ENCODE measurements at regions not wholly inside any gene's neighbourhood (a gene's known extent, or its start where the extent isn't known, plus 50 kb on each side); places are given as distances from the start of the nearest gene placed in this dataset.

DNA sequence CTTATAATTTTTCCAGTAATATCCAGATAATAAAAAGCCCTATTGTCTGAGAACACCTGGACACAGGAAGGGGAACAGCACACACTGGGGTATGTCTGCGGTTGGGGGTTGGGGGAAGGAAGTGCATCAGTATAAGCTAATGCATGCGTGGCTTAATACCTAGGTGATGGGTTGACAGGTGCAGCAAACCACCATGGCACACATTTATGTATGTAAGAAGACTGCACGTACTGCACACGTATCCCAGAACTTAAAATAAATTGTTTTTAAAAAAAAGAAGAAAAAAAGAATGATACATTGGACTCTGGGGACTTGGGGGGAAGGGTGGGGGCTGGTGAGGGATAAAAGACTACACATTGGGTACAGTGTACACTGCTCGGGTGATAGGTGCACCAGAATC is 144.9 kb upstream of the C1orf174 start:
- DNase-seq (ENCODE audit: low read depth, low spot score): no peak

GRCh38 chr1:4045397-4046010 is 145.4 kb upstream of the C1orf174 start:
- no peak for DNase-seq (ENCODE audit: low read depth, low spot score)

- DNase-seq (ENCODE audit: low read depth, low spot score): no peak
Measured at GRCh38 chr1:4046836-4047461, 146.9 kb upstream of the C1orf174 start.

DNA sequence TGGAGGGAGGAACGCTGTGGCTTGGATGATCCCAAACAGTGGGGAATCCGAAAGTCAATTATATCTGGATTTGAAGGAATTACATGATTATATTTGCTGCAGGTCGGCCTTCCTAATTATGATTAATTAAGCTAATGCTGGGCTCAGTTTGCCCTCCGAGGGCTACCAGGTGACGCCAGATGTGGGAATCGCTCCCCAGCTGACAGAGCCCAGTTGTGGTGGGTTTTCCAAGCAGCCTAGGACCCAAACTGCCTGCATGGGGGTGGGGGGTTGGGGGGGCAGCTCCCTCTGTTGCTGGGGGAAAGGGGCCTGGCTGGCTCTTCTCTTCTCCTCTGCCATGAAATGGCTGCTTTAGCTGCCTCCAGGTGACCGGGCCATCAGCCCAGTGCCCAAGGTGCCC is 147.6 kb upstream of the C1orf174 start:
- DNase-seq (ENCODE audit: low read depth, low spot score): no peak

DNA sequence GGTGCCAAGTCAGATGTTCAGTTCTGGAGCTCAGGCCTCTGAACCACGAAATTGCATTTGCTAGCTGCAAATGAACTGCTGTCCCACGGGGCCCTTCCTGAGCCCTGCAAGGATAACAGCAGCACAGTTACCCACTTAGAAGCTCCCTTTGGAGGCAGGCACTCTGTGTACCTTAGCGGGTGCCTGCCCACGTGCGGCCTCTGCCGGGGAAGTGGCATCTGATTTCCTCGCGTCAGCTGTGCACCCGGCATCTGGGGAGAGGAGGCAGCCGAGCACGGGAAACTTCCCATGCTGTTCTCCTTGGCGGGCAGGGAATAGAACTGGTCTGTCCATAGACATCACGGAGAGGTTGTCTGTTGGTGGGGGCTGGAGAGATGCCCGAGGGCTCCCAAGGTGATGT is 148.0 kb upstream of the C1orf174 start:
- no peak for DNase-seq (ENCODE audit: low read depth, low spot score)

DNA sequence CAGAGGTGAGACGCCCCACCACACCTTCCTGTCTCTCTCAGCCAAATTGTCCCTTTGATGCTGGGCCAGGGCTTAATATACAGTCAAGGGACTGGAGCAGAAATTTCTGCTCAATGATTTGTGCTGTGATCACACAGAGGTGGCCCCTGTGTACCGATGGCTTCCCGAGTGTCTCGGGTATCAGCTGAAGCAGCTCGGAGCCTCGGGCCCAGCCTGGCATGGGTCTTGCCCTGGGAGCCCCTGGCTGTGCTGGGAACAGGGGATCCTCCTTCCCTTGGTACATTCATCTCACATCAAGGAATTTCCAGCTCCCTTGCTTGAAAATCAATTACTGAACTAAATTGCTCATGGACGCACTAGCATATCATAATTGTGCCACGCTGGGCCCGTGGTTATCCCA is 148.8 kb upstream of the C1orf174 start:
- DNase-seq (ENCODE audit: low read depth, low spot score): no peak

- no peak for DNase-seq (ENCODE audit: low read depth, low spot score)
Measured at GRCh38 chr1:4050998-4051397, 150.9 kb upstream of the C1orf174 start.

GRCh38 chr1:4052657-4053056 is 152.6 kb upstream of the C1orf174 start:
- DNase-seq (ENCODE audit: low read depth, low spot score): no peak

- no peak for DNase-seq (ENCODE audit: low read depth, low spot score)
Measured at GRCh38 chr1:4053160-4053748, 153.2 kb upstream of the C1orf174 start.

DNA sequence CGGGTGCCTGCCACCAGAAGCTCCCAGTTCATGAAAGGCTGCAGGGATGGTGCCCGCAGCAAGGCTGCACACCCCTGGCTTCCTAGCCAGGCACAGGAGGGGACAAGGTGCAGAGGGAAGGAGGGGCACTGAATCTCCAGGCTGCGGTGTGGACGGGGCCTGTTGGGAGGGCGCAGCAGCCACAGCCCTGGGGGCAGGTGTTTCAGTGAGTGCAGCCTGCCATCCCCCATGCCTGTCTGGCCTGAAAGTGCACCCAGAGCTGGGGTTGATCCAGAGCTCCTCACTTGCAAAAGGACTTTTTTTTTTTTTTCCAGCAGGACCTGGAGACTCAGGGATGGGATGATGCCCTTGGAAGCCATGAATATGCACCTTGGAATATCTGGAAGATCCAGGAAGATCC is 153.7 kb upstream of the C1orf174 start:
- DNase-seq (ENCODE audit: low read depth, low spot score): no peak

- DNase-seq (ENCODE audit: low read depth, low spot score): no peak
Measured at GRCh38 chr1:4055294-4055967, 155.4 kb upstream of the C1orf174 start.

- DNase-seq (ENCODE audit: low read depth, low spot score): no peak
Measured at GRCh38 chr1:4056422-4056821, 156.3 kb upstream of the C1orf174 start.

DNA sequence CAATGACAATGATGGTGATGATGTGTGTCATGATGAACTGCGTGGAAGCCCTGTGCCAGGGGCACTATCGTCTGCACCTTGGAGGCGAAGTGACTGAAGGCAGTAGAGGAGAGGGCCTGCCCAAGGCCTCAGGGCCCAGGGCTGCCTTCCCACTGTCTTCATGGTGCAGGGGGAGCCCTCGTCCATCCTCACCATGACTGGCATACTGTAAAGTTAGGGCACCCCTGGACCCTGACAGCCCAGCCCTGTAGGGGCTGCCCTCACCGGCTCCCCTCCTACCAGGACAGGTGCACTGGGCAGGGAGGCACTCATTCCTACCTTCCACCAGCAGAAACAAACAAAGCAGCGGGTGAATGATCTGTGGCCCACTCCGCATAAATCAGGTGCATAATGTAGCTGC is 156.9 kb upstream of the C1orf174 start:
- no peak for DNase-seq (ENCODE audit: low read depth, low spot score)

GRCh38 chr1:4057603-4058002 is 157.5 kb upstream of the C1orf174 start:
- no peak for DNase-seq (ENCODE audit: low read depth, low spot score)

GRCh38 chr1:4058122-4058521 is 158.1 kb upstream of the C1orf174 start:
- no peak for DNase-seq (ENCODE audit: low read depth, low spot score)

DNA sequence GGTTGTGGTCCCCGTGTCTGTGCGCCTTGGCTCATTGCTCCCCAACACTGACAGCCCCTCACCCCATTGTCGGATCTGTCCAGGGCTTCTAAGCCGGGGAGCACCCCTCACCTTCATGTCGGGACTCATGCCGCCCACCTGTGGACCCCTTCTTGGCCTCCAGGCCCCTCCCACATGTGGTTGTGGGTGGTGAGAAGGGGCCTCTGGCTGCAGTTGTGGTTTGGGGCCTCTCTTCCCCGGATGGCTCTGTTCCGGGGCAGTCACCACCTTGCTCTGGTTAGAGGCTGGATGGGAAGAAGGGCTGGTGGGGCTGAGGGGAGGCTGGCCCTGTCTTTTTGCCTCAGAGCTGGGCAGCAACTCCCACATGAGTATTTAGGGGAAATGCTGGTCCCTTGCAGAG is 158.6 kb upstream of the C1orf174 start:
- no peak for DNase-seq (ENCODE audit: low read depth, low spot score)

DNA sequence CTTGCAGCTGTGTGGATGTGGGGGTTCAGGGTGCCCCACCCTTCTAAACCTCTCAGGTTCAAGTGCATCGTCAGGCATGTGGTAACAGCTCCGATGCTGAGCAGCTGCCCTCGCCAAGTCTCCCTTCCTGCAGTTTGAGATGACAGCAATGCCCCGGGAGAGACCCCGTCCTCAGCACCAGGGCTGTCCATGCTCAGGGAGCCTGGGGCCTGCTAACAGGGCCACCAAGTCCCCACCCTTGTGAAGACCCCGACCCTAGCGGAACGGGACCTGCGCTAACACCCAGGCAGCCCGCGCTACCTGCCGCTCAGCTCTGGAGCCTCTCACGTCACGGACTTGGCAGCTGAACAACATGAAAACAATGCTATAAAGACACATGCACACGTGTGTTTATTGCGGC is 159.2 kb upstream of the C1orf174 start:
- DNase-seq (ENCODE audit: low read depth, low spot score): no peak

DNA sequence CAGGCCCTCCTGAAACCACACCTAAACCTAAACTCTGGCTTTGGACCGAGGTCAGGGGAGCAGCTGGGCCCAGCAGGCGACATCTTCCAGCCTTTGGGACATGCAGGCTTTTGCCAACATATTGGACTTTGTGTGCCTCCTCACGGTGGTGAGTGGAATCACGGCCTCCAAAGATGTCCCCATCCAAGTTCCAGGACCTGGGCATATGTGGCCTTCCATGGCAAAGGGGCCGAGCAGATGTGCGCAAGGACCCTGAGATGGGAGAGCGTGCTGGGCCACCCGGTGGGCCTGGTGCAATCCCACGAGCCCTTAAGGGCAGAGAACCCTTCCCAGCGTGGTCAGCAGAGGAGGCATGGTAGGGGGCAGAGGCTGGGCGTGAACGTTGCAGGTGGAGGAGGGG is 160.8 kb upstream of the C1orf174 start:
- DNase-seq (ENCODE audit: low read depth, low spot score): no peak

DNA sequence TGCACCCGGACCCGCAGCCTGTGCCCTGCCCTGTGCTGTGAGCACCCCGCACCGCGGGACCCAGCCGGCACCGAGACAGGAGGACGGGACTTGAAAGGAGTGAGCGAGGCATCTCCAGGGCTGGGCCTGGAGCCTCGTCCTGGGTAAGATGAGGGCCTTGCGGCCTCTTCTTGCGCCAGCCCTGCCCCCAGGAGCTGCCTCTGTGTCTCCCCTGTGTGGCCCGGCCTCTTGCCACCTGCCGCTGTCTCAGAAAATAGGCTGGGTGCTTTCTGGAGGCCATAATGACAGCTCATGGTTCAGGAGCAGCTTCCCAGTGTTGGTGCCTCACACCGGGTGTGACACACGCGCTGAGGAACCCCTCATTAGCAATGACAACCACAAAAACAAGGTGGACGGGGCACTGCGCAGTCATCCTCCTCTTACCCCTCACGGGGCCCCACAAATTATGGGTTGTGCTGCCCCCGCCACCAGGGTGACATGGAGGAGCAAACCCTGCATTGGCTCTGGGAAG is 161.5 kb upstream of the C1orf174 start:
- no peak for DNase-seq (ENCODE audit: low read depth, low spot score)

DNA sequence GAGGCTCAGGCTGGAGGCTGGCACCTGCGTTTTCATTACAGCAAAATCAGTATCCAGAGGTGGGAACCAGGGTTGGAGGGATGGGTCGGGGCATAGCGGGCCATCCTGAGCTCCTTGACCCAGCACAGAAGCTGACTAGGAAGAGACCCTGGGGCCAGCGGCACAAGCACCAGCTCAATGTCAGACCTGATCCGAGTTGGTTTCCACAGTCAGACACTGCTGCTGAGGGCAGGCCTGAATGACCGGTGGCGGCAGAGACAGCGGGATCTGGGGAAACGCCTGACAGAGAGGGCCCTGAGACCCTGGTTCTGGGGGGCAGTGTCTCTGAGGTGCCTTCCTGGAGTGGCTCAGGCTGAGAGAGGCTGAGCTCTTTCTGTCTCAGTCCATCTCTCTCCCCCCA is 162.0 kb upstream of the C1orf174 start:
- DNase-seq (ENCODE audit: low read depth, low spot score): no peak

DNA sequence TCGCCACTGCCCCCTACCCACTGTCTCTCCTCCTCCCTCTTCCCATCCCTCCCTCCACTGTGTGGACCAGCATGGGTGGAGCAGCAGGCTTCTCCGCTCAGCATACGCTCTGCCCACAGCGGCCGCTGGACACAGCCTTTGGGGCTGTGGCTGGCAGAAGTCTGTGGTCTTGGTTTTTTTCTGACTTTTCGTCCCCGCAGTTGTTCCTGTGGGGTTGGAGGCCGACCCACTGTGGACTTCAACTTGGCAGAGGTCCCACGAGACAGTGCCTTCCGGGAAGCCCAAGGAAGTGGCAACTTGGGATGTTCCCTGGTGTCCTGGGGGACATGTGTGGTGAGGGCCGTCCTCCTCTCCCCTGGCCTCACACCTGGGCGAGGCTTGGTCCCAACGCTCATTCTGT is 162.5 kb upstream of the C1orf174 start:
- DNase-seq (ENCODE audit: low read depth, low spot score): no peak

GRCh38 chr1:4062992-4063391 is 162.9 kb upstream of the C1orf174 start:
- DNase-seq (ENCODE audit: low read depth, low spot score): no peak

DNA sequence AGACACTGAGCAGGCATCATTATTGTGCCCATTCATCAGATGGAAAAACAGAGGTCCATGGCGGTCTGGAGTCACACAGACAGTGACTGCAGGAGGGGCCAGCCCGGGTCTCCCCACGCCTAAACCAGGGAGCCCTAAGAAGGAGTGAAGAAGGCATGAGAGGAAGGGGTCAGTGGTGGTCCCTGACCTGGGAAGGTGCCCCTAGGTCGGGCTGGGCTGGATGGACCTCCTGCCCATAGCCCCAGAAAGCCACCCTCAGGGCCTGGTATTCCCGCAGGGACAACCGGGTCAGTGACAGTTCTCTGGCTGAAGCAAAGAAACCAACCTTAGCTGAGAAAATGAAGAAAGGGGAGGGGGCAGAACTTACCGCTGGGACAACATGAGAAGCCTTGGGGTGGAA is 163.4 kb upstream of the C1orf174 start:
- no peak for DNase-seq (ENCODE audit: low read depth, low spot score)

Data from activated naive CD8-positive, alpha-beta T cell treated with anti-CD3 and anti-CD28 coated beads, Interleukin-2, amount 50 U/mL, for 16 hours (primary cell).